Fibroblast of upper back skin (primary cell): ENCODE measurements at regions not wholly inside any gene's neighbourhood (a gene's known extent, or its start where the extent isn't known, plus 50 kb on each side); places are given as distances from the start of the nearest gene placed in this dataset.
"Not testable (repeated sequence)": the region's sequence is repeated elsewhere in the genome, so short reads cannot be mapped to it uniquely, and the experiment has no call there.

Experiments used
- DNase-seq: peaks from one replicate; pipeline ENCODE4 v3.0.0-alpha.2; 2013

DNA sequence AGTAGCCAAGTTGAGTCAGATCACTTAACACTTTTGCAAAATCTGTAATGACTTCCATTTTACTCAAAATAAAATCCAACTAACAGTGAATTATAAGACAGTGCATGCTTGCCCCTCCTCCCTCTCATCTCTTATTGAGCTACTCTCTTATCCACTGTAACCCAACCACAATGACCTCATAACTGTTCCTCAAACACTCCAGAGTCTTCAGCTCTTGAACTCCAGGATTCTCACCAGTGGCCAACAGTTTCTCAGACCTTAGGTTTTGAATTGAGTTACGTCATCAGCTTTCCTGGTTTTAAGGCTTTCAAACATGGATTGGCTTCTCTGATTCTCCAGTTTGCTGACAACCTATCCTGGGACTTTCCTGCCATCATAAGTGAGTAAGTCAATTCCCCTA, 938.3 kb downstream of the RAB28 start:
- DNase-seq = peak; percentile 14

DNA sequence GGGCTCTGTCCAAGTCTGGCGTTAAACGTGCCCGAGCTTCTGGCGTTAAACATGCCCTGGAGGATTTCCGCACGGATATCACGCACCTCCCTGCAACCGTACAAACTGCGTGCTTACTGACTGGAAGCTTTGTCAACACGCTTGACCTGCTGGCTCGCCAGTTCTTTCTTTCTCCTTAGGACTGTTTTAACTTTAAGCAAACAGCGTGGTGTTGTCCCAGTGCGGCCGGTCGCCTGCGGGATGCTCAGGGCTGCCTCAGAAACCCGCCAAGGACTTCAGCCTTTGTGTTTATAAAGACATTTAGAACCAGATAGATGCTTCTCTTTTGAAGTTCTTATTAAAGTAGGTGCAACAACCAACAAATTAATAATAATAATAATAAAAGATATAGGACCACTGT, 946.0 kb downstream of the RAB28 start:
- no peak for DNase-seq

DNA sequence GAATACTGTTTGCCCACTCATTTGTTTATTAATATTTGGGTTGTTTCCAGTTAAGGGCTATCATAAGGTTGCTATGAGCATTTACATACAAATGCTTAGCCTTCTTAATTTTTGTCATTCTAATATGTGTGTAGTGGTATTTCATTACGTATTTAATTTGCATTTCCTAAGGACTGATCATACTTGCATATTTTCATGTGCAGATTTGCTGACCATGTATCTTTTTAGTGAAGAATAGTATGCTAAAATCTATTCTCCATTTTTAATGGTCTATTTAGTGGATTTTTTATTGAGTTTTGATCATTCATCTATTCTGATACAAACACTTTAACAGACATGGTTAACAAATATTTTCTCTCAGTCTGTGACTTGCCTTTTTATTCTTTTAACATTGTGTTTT, 949.5 kb downstream of the RAB28 start:
- no peak for DNase-seq

DNA sequence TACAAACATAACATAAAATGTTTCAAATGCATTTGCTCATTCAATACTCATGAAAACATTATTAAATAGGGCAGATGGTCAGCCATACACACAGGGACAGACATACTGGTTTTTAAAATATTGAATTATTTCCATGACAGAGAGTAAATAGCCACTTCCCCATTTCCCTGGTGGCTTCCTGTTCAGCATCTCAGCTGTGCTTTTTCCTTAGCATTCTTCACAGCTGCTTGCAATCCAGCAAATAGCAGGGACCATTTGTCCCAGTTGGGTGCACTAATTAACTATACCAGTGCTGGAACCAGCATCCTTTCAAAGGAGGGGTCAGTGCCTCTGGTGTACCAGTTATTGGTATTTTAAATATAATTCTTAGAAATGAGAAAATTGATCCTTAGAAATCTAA, 964.7 kb downstream of the RAB28 start:
- DNase-seq = no peak

DNA sequence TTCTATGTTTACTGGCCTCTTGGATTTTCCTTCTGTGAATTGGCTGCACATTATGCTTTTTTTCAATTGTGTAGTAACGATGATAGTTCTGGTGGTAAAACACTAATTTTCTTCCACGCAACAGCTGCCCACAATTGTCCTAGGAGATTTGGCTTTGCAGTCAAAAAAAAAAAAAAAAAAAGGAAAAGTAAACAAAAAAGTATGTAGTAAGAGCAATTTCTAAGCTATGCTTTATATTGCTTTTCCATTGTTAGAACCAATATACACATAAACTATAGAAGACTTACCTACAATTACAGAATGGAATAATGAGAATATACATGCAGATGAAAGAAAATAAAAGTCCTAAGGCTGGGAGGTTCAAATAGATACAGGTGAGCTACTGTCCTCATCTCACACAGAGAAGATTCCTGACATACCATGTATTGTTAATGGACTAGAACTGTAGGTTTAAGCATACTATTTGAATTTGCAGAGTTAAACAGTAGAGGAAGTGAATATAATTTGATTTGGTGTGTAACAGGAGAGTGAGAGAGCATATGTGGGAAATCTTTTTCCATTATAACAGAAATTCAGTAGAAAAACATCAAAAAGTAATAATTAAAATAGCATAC, 976.2 kb downstream of the RAB28 start:
- DNase-seq = no peak

DNA sequence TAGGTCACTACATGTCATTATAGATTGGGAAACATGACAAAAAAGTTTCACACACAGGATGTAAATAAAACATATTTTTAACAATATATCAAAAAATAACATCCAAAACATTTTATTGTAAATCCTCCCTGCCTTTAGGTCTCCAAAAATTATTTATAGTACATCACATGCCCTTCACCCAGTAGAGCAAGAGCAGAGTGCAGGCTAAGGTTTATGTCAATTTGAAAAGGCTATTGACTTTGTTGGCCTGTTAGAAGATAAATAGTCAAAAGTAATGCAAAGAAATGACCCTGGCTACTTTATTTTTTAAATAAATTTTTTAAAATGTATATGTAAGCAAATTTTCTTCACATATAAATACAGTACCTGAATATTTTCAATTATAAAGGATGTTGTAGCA, 983.7 kb downstream of the RAB28 start:
- no peak for DNase-seq

DNA sequence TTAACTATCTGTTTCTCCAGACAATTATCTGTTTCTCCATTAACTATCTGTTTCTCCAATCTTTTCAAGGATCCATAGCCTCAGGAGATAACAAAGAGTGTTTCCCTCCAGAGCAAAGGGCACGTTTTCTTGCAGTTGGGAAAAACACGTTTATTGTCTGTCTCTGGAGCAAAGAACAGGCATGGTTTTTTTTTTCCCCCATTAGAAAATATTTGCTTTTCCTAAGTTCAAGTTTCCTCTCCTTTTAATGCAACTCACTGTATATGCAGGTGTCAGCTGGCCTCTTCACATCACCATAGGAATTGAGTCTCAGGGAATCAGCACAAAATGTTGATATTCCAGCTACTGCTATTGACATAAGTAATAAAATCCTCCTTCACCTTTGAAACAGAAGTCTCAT, 984.4 kb downstream of the RAB28 start:
- DNase-seq = no peak

DNA sequence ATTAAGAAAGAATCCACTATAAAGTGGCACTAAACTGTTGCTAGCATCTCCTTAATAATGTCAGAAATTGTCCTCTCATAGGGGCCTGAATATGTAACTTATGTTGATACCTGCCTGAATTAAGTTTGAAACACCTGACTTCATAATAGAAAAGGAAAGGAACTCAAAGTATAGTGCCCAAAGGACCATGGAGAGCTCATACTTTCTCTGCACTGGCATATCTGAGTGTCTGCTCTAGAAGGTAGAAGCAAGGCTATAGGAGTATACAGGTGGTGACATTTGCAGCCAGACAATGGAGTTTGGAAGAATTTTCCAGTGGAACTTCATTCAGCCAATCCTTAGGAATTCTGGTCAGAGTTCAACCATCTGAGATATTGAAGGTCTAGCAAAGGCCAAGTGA, 988.9 kb downstream of the RAB28 start:
- no peak for DNase-seq

DNA sequence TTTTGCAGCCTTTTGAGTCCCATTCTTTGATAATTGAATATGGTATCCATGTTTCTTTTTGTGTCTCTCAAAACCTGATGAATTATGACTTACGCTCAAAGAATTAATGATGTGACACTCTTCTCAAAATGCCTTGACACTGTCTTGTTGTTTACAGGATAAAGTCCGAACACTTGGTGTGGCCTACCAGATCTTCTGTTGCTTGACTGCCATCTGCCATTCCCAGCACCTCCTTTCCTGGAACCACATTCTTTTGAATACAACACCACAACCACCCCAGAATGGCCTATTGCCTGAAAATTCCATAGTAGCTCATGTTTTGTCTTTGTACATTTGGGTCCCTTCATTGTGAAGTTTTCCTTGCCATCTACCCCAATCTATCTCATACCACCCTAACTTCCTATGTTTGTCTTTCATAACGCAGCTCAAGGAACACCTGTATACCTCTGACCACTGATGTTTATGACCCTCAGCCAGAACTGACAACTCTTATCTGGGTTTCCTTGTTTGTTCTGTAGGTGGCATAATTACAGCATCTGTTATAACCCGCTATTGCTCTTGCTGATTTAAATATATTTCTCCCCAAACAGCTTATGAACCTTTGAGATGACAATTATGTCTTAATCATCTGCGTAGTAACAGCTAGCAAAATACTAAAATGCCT, 991.3 kb downstream of the RAB28 start:
- DNase-seq = no peak

DNA sequence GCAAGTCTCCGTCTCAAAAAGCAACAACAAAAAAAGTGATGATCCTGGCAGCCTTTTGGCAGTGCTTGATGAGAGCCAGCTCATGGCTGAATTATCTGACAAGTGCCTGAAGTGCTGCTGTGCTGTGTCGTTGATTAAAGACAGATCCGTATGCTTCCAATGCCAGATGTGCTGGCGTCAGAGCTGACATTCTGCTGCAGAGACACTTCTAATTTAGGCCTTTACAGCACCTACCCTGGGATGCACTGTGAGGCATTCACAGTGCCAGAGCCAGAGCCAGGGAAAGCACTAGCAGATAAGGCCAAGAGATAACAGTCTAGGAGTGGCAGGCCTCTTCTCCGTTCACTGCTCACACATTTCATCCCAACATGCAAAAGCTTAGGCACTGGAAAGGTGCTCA, 995.5 kb downstream of the RAB28 start:
- no peak for DNase-seq

DNA sequence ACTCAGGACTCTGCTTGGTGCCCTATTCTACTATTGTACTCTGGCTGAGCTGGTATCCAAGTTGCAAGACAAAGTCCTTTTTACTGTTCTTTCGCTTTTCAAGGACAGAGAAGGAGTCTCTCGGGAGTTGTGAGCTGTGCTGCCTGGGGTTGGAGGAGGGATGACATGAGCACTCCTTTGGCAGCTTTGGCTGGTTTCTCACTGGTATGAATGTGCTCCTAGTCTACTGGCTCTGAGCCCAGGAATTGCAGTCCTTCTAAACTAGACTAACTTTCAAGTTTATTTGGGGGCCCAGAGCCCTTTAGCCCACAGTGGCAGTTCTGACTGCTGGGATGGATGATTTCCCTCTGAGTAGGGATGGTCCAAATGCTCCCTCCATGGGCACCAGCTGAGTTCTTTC, 997.1 kb downstream of the RAB28 start:
- DNase-seq = no peak

DNA sequence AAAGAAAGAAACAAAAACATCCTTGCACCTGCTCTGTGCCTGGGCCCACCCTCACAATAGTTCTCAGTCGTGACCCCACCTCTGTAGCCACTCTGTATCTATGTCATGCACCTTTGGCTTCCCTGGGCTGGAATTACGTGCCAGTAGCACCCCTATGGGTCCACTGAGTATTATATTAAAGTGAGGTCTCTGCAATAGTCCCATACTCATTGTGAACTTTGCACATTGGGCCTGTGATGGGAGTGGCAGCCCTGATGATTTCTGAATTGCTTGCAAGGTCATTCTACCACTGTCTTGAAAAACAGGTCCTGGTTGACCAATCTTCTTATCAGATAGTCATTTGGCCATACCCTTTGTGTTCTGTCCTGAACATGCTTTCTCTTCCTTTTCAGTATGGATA, 1012.1 kb downstream of the RAB28 start:
- DNase-seq = no peak

DNA sequence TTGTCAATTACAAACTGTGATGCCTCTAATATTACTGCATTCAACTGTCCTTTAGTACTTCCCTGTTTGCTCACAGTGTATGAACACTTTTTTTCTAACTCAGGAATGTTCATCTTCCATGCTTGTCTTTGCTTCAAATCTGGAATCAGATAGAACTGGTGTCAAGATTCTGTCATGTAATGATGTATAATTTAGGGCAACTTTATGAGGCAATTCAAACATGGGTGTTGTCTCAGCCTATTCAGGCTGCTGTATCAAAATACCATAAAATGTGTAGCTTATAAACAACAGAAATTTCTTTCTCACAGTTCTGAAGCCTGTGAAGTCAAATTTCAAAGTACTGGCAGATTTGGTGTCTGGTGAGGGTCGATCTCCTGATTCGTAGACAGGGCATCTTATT, 1012.9 kb downstream of the RAB28 start:
- no peak for DNase-seq

DNA sequence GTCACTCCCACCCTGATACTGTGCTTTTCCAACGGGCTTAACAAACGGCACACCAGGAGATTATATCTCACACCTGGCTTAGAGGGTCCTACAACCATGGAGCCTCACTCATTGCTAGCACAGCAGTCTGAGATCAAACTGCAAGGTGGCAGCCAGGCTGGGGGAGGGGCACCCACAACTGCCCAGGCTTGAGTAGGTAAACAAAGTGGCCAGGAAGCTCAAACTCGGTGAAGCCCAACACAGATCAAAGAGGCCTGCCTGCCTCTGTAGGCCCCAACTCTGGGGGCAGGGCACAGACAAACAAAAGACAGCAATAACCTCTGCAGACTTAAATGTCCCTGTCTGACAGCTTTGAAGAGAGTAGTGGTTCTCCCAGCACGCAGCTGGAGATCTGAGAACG, 1022.6 kb downstream of the RAB28 start:
- not testable (repeated sequence) for DNase-seq

DNA sequence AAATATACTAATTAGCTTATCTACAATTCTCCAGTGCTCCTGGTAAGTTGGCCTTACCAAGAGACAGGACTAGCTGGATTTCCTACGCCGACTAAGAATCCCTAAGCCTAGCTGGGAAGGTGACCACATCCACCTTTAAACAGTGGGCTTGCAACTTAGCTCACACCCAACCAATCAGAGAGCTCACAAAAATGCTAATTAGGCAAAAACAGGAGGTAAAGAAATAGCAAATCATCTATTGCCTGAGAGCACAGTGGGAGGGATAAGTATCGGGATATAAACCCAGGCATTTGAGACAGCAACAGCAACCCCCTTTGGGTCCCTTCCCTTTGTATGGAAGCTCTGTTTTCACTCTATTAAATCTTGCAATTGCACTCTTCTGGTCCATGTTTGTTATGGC, 1025.0 kb downstream of the RAB28 start:
- no peak for DNase-seq

DNA sequence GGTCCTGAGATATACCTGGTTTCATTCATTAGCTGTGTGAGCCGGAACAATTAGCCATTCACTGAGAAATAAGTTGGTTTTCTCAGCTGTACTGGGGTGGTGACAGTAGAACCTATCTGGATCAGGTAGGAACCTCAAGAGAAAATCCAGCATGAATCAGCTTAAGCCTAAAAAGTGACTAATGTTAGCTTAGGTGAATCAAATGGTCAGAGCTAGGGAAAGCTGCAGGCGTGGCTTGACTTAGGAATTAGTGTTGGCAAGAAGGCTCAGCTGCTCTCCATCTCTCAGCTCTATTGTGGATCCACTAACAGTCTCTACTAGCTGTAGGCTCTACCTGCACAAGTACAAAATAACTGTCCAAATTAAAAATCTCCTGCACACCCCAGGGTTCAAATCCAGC, 1025.5 kb downstream of the RAB28 start:
- DNase-seq = no peak

DNA sequence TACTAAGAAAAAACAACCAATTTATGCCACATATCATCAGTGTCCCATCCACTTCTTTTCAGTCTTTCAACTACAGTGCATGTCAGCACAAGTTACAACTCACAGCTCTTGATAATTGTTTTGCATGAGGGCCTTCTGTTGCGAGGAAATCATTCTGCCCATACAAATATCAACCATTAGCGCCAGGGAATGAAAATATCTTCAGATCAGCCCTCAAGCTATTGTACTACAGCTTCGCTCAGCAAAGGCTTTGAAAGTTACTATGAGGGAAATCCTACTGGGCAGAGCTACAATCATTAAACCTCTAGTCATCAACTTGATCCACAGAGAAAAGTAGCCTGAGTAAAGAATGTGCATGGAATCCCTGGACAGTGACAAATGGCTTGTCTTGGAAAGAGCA, 1023.6 kb upstream of the HS3ST1 start:
- no peak for DNase-seq

DNA sequence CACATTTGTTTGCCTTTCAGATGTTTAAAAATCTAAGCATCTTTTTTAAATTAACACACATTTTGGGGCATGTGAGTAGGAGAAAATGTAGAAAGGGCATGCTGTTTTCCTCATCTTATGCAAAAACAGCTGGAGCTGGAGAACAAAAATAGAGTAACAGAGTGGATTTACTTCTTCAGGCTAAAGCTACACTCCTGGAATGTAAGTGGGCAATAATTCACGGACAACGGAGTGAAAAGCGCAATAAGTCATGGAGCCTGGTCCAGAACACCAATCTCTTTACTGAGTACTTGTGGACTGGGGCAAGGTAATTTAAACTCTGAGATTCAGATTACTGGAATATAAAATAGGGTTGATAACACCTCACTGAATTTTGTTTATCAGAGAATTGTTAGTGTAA, 1018.8 kb upstream of the HS3ST1 start:
- DNase-seq = no peak

DNA sequence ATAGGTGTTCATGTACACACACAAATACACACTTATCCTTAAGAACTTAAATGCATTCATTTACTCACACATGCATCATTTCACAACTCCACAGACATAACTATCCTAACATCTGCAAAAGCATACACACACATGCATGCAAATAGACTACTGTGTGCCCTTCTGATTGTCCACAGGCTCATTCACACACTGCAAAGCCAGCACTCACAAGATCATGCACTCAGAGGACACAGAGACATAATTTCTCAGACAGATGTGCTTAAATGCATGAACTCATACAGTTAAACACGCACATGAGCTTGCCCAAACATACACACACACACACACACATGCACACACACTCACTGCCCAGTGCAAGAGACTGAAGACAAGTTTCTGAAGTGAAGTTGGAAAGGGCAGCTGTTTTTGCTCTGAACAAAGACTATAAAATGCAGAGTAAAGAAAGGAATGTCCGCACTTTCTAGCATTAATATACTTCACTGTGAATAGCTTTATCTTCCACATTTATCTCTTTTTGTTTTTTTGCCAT, 1018.0 kb upstream of the HS3ST1 start:
- no peak for DNase-seq

DNA sequence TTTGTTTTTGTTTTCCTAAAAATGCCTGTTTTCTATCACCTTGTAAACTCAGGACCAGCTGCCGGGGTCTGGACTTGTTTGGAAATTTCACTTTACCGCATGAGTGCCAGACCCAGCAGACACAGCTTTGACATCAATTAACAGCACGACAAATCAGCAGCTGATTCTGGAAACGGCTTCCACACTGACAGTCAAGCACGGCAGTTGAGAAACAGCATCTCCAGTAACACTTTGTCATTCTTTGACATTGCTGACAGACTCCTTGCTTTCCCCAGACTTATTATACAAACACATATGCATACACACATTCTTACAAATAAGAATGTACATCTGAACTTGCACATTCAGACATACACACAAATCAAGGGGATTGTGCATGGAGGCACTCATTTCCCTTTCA, 1017.6 kb upstream of the HS3ST1 start:
- DNase-seq = no peak

DNA sequence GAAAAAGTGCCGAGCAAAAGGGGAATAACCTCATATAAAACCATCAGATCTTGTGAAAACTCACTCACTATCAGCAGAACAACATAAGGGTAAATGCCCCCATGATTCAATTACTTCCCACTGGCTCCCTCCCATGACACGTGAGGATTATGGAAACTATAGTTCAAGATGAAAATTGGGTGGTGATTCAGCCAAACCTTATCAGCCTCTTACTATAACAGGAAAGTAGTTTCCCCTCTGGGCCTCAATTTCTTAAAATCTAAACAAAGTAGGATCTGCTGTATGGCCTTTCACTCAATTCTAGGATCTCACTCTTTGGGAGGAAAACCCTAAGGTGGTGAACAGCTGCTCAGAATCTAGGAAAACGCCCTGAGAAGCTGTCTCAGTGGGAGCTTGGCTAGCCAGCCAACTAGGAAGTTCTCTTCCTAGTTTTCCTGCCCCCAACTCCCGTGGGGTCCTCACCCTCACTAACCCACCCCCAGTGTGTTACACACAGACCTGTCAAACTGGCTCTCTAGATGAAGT, 1017.1 kb upstream of the HS3ST1 start:
- DNase-seq = no peak

DNA sequence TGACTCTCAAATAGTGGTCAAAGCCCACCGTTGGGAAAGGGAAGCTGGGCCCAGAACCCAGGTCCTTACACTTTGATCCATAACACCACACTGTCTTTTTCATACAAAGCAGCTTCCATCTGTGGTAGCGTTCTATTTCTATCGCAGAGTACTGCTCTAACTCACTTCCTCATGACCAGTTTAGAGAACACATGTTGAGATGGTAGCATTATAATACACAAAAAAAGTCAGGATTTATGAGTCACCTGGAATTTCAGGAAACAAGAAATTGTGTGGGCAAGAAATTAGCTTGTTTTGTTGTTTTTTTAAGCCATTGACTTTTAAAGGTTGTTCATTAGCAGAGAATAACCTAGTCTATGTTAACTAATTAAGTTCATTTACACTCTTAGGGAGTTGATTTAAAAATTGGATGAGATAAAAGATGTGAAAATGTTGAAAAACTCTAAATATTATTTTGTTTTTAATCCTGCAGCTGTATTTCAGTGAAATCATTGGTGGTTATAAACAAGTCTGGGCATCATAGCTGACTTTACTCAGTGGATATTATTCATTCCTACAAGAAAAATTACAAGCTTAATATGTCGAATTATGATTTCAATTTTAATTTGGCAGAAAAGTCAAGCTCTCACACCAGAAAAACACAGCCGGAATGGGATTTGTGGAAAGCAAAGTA, 1011.1 kb upstream of the HS3ST1 start:
- no peak for DNase-seq

DNA sequence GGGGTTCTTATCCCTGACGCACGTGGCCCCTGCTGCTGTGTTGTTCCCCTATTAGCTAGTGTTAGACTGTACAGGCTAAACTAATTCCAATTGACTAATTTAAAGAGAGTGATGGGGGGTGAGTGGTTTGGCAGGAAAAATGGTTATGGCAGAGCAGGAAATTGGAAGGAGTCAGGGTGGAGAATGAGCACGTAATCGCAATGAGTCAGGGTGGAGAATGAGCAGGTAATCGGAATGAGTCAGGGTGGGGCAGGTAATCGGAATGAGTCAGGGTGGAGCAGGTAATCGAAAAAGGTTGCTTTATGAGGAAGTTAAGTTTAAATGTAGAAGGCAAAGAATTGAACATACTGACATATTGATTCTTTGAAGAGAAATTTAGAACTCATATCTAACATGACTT, 1002.6 kb upstream of the HS3ST1 start:
- not testable (repeated sequence) for DNase-seq

DNA sequence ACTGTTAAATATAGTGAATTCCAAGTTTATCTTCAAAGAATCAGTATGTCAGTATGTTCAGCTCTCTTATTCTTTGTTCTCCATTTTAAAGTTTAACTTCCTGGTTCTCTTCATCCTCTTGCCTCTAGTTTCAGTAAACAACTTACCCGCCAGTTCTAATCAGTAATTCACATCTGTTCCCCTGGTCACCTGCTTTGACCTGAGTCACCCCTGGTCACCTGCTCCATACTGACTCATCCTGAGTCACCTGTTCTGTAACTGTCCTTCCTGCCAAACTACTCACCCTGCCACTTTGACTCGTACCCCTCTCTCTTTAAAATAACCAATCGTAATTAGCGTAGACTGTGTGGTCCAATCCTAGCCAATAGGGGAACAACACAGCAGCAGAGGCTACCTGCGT, 992.7 kb upstream of the HS3ST1 start:
- DNase-seq = no peak
